Ramos (cell line): ENCODE measurements at regions not wholly inside any gene's neighbourhood (a gene's known extent, or its start where the extent isn't known, plus 50 kb on each side); places are given as distances from the start of the nearest gene placed in this dataset.

Experiments
- in situ Hi-C: fragments of 300-500 bp; cut with MboI; formaldehyde crosslinking; loops from one replicate; pipeline ENCODE4 v1.14.3; 2022; ENCODE audit warnings: low sequenced_read_pairs; ENCODE audit not compliant: unreplicated experiment

DNA sequence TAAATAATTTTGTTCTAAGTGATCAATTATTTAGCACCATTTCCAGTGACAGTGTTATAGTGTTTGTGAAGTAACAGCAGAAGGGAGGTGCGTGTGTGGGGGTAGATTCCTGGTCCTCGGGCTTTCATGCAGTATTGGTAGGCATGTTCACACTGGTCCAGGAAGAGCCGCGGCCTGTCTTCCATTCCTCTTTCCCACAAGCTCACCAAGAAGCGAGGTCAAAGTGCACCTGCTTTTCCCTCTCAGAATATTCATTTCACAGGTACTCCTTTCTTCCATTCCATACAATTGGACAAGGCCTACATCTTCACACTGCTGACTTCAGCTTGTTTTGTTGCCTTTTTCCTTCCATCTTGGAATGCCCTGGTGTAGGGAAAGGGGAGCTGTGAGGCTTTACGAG is 151.8 kb upstream of the CELF2 start:
- in situ Hi-C loops = no loop called here

GRCh38 chr10:10869592-10869991 is 148.1 kb upstream of the CELF2 start:
- in situ Hi-C loops = no loop called here

DNA sequence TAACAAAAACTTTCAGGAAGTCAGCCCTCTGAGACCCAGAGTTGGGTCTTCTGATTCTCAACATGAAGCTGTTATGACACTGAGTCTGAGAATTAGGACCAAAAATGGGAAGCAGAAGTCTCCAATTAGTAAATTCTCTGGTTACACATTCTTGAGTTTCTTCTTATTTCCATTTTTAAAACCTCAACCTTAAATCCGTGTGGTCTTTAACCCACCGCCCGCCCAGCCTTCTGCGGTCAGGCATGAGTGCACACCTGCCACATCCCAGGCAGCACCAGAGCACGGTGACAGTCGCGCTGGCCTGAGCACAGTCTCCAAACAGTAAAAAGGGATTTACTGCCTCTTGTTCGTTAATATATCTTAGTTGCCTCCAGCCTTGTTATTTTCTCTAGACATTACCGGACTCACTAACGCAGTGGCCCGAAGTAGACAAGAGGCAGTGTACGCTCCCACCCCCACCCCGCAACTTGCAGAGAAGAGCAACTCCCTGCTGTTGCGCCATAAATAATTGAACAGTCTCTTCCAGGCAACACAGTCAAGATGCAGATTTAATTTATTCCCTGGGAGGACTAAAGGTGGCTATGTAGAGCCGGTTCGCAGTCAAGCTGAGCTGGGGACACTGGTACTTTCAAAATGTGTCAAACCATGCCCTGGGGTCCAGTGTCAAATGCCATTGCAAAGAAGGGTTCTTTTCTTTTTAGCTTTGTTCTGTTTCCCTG is 147.0 kb upstream of the CELF2 start:
- in situ Hi-C loops = no loop called here

DNA sequence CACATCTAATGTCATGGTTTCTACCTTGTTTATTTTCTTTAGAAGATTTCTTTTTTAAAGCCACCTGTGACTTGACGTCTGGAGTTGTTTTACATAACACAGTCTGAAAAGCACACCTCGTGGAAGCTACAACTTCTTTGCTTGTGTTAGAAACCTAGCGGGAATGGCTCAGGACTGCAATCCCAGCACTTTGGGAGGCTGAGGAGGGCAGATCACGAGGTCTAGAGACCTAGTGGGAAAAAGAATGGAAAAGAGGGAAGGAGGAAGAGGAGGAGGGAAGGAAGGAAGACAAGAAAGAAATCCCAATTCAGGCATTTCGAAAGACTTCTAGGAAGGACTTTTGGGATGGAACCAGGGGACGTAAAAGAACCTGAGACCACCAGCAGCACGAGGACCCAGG is 146.3 kb upstream of the CELF2 start:
- in situ Hi-C loops = no loop called here

DNA sequence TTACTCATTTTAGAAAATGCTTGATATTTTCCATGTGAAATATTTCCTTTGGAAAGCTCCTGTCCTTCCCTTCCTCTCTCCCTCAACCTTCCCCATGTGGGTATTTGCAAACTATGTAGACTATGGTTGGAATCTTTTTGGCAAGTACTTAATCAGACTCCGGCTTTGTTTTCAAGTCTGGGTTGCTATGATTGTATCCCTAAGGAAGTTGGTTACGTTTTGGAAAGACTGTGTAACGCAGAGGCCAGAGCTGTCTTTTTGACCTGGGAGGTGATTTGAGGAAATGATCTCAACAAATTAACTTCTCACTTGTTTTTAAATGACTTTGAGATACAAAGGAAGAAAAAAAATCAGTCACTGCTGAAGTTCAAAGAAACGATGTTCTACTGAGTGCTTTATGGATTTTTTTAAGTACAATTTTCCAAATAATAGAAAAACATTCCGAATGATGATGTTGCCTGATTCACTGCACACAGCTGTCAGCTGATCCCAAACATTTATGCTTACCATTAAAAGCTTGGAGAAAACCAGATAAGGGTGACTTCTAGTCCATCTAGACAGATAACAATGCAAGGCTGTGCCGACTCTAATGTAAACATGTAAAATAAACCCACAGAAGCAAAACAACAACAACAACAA is 145.5 kb upstream of the CELF2 start:
- in situ Hi-C loops = no loop called here

- in situ Hi-C loops = no loop called here
These were observed 144.9 kb upstream of the CELF2 start for GRCh38 chr10:10872764-10873163.

DNA sequence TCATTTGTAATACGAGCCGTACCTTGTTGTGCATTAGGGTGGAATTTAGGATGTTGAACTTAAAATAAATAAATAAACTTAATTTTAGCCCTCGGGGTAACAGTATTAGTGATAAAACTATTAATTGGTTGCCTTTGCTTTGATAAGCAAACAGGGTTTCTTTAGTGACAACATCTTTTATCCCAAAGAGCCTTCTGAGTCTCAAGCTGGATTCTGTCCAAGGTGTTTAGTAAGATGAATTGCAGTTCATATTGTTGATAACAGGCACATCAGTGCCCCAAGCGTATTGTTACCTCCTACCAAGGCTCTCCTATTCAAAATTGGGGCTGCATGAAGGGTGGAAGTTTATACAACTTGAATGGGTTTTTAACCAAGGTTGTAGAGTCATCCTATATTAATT is 144.4 kb upstream of the CELF2 start:
- in situ Hi-C loops = no loop called here

- in situ Hi-C loops = no loop called here
These were observed 143.8 kb upstream of the CELF2 start for GRCh38 chr10:10873915-10874314.

DNA sequence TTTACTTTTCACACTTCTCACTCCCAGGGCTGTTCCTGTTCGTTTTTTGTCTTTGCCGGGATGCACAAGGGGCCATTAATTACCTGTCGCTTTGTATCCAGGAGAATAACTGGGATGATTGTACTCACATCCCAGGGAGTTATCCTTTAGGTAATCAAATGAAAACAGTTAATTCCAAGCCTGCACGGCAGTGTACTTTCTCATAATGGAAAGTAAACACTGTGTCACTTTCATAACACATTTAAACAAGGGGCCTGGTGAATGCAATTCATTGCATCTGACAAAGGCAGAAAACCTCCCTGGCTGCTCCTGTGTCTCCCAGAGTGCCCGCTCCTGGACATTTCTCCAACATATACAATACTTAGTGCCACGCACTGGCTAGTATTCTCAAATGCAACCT is 138.7 kb upstream of the CELF2 start:
- in situ Hi-C loops = no loop called here

GRCh38 chr10:10881117-10881813 is 136.4 kb upstream of the CELF2 start:
- in situ Hi-C loops = no loop called here

DNA sequence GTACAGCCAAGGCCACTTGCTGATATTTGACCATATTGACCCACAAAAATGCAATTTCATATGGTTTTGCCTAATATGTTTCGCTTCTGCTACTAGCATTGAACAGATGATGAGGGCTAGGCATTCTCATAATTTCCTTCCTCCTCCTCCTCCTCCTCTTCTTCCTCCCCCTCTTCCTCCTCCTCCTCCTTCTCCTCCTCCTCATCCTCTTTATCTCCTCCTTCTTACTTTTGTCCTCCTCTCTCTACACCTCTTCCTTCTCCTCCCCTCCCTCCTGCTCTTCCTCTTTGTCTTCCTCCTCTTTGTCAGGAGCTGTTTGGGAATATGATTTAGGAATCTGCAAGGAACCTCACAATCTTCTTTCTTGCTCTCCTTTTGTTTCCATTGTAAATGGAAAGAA is 133.9 kb upstream of the CELF2 start:
- in situ Hi-C loops = no loop called here

DNA sequence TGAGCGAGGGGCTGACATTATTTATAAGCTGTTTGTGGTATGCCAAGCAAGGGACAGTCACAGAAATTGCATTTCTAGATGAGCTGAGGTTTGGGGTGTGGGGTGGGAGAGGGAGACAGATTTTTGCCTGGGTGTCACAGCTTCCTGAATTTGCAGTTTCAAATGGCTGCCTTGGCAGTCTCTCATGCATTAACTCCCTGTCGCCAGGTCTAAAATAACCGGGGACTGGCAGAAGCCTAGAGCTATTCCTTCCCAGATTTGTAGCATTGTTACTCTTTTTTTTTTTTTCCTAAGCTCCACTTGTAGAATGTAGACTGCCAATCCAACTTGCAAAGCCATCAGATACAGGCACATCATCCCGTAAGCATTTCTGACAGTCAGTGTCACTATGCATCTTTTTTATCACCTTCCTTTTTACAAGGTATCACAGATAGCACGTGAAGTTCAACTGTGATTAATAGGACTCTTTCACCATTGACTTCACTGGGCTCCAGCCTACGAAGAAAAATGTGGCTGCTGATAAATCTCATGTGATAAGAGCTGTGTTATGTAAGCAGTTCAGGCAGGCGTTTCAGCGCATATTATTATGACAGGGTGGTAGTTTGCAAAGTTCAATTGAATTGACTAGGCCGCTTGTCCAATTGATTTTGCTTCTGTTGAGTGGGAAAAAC is 130.7 kb upstream of the CELF2 start:
- in situ Hi-C loops = no loop called here

GRCh38 chr10:10891124-10892082 is 126.3 kb upstream of the CELF2 start:
- in situ Hi-C loops = no loop called here

- in situ Hi-C loops = no loop called here
These were observed 125.3 kb upstream of the CELF2 start for GRCh38 chr10:10892290-10892875.

DNA sequence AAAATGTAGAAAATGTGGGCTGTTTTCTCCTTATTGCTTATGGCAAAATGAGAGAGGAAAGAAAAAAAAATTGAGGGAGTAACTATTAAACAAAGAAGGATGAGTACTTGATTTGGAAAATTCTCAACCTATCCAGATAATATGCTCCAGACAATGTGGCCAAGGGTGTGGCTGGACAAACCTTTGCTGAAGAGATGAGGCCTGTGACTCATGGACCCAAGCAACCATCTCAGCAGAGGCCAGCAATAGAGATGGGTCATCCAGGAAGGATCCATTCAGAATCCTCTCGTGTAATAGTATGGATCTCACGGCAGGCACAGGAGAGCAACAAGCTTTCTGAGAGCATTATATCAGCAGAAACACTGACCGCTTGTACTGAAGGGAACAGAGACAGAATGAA is 120.3 kb upstream of the CELF2 start:
- in situ Hi-C loops = no loop called here

DNA sequence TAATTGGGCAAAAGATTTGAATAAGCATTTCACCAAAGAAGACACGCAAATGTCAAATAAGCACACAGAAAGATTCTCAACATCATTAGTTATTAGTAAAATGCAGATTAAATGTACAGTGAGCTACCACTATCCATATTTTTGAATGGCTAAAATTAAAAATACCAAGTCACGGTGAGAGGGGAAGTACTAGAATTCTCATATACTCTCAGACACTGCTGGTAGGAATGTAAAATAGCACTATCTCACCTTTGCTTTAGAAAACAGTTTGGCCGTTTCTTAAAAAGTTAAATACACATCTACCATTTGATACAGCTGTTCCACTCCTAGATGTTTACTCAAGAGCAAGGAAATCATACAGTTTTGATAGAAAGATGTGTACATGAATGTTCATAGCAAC is 115.8 kb upstream of the CELF2 start:
- in situ Hi-C loops = no loop called here

GRCh38 chr10:10902951-10903350 is 114.7 kb upstream of the CELF2 start:
- in situ Hi-C loops = no loop called here

GRCh38 chr10:10903620-10904019 is 114.1 kb upstream of the CELF2 start:
- in situ Hi-C loops = no loop called here

DNA sequence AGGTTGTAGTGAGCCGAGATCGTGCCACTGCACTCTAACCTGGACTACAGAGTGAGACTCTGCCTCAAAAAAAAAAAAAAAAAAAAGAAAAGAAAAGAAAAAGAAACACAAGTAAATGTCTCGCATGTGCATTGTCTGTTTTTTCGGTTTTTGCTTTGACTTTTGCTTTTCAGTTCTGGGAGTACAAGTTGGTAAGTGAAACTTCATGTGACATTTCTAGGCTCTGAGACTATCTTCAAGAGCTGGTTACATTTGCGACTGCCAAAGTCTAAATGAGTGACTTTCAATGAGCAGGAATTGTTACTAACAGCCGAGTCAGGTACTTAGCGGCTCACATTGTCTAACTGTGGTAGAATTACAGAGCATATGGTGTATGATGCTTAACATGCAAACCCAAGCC is 107.0 kb upstream of the CELF2 start:
- in situ Hi-C loops = no loop called here

DNA sequence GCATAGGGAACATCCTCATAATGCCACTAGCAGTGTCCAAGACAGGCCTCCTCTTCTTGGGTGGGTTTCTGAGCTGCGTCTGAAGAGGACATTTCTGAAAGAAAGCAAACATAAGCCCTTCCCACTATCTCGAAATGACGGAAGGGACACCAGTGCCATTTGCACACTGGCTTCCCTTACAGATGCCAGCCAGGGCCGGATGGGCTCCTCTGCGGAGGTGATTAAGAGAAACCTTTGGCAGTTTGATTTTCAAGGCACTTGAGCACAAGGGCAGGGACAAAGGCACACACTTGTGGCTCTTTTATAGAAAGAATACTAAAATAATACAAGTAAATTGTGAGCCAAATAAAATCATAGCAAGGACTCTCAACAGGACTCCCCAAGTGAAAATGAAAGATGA is 106.6 kb upstream of the CELF2 start:
- in situ Hi-C loops = no loop called here
